HG02678 (cell line): ENCODE measurements at regions not wholly inside any gene's neighbourhood (a gene's known extent, or its start where the extent isn't known, plus 50 kb on each side); places are given as distances from the start of the nearest gene placed in this dataset.
"Not testable (repeated sequence)": the region's sequence is repeated elsewhere in the genome, so short reads cannot be mapped to it uniquely, and the experiment has no call there.

Experiments
- ATAC-seq: cut with Tn5 transposase; IDR thresholded peaks from one replicate; pipeline ENCODE4 v1.9.1; 2021; ENCODE audit warnings: mild to moderate bottlenecking, moderate library complexity; ENCODE audit not compliant: unreplicated experiment

DNA sequence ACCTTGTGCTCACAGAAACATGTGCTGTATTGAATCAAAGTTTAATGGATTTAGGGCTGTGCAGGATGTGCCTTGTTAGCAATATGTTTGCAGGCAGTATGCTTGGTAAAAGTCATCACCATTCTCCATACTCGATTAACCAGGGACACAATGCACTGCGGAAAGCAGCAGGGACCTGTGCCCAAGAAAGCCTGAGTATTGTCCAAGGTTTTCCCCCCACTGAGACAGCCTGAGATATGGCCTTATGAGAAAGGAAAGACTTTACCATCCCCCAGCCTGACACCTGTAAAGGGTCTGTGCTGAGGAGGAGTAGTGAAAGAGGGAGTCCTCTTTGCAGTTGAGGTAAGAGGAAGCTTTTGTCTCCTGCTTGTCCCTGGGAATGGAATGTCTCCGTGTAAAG, 476.2 kb downstream of the DIRAS2 start:
- not testable (repeated sequence) for ATAC-seq

DNA sequence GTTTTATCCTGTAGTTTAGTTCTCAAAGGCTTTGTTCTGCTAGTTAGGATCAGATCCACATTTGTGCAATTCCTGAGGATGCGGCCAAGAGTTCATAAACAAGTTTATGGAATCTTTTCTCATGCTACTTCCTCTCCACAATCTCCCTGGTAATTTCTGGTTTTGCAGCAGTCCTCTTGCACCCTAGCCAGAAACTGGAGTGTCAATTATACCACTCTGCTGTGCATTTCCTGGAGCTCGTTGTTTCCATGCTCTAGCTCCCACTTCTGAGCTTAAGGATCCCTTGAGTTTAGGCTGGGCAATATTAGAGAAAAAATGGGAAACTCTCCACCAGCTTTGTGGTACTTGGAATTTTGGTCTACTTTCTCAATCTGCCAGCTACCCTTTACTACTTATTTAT, 474.7 kb downstream of the DIRAS2 start:
- no peak for ATAC-seq

DNA sequence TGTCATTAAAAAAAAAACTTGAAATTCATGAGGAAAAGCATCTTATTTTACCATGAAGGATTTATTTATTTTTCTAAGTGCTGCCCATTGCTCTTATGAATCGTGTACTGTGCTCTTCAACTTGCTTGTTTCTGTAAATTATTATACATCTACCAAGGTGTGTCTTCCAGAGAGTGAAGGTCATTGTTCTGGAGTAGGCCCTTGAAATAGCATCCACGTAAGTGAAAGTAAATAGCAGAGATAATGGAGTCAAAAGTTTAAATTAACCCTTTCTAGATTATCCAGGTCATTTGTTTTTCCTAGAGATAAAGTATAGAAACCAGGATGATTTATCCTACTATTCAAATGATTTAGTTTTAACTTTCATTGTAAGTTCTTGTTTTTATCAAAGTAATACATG, 473.1 kb downstream of the DIRAS2 start:
- no peak for ATAC-seq

DNA sequence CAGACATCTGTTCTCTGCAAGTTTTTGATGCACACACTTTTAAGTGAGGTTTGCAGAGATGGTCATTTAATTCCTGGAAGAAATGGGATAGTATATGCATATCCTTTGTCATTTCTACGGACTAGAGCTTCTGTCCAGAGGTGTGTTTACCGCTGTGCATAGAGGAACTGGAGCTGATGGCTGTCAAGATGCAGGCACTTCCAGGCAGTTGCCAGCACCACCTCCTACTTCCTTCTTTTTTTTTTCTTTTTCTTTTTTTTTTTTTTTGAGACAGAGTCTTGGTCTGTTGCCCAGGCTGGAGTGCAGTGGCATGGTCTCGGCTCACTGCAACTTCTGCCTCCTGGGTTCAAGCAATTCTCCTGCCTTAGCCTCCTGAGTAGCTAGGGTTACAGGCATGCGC, 468.7 kb downstream of the DIRAS2 start:
- not testable (repeated sequence) for ATAC-seq

DNA sequence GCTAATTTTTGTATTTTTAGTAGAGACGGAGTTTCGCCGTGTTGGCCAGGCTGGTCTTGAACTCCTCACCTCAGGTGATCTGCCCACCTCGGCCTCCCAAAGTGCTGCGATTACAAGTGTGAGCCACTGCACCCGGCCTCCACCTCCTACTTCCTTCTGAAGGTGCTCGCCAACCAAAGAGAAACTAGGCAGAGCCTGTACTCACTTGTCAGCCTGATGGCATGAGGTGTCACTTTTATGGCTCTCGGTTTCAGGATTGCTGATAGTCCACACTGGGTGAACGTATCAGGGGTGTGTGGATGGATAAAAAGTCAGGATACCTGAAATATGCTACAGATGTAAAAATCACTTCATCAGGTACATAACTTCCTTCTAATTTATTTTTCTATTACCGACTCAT, 468.3 kb downstream of the DIRAS2 start:
- not testable (repeated sequence) for ATAC-seq

DNA sequence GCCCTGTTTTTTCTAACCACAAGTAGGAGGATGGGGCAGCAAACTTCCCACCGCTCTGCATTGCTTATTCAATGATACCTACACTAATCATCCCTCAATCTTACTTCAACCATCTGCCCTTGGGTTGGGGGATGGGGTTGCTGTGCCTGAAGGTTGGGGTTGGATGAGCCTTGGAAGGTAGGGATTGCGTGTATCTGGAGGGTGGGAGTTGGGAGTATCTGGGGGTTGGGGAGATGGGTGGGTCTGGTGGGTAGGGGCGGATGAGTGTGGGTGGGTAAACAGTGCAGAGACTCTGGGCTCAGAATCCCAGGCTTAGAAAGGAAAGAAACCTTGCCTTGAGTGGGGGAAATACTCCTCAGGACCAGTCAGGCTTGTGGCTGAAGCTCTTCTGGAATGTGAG, 467.4 kb downstream of the DIRAS2 start:
- no peak for ATAC-seq

DNA sequence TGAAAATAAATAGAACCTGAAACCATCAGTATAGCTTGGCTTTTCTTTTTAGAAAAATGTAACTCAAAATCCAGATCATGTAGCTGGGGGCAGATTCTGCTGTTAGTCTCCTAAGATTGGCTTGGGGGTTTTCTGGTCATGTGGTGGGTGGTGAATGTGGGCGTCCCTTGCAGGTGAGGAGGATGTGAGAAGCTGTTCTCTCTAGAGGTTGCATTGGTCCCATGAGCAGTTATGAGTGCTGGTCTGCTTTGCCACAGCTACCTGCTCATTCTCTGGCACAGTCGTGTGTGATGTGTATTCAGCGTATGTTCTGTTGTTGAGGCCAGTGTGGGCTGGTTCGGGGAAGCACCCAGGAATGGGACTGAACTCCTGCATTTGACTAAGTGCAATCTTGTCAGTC, 466.8 kb downstream of the DIRAS2 start:
- no peak for ATAC-seq

DNA sequence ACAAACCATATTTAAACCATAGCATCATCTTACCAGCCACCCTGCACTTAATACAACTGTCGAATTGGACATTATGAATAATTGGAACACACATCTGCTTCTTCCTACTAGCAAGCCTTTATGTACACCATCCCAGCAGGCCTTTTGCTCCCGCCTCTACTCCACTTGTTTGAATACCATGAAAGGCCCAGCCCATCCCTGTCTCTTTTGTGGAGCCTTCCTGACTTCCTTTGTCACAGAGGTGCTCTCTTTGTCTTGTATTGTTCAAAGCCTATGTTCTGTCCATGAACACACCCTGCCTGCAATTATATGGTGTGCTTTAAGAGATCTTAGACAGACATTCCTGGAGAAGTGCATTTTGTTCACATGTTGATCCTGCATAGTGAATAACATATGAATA, 465.7 kb downstream of the DIRAS2 start:
- no peak for ATAC-seq

DNA sequence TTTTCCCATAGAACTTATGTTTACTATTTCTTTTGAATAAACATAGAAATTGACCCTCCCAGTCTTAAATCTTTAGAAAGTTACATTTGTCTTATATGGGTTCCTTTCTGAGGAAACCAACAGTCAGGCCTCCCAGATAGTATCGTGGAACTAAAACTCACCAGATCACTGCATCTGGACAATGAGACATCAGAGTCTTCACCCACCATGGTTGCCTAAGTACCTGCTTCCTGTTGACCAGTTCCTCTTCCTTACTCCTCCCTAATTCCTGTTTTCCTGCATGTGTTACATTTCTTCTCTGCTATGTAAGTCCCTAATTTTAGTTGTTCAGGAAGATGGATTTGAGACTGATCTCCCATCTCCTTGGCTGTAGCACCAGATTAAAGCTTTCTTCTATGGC, 462.2 kb downstream of the DIRAS2 start:
- no peak for ATAC-seq

DNA sequence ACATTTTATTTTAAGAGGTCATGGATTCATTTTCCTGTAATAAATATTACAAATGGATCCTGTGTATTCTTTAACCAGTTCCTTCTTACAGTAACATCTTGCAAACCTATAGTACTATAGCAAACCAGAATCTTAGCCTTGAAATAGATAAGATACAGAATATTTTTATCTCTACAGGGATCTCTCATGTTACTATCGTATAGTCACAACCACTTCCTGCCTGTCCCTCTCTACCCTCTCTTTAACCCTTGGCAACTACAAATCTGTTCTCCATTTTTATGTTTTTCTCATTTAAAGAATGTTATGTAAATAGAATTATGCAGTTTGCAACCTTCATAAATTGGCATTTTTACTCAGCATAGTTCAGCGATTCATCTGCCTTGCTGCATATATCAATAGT, 454.0 kb downstream of the DIRAS2 start:
- no peak for ATAC-seq

DNA sequence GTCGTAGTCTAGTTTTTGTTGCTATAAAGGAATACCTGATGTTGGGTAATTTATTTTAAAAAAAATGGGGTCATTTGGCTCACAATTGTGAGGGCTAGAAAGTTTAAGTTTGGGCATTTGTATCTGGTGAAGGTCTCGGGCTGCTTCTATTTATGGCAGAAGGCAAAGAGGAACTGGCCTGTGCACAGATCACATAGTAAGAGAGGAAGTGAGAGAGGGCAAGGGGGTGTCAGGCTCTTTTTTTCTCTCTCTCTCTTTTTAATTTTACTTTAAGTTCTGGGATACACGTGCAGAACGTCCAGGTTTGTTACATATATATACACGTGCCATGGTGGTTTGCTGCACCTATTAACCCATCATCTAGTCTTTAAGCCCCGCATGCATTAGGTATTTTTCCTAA, 453.3 kb downstream of the DIRAS2 start:
- ATAC-seq: peak; percentile 84

DNA sequence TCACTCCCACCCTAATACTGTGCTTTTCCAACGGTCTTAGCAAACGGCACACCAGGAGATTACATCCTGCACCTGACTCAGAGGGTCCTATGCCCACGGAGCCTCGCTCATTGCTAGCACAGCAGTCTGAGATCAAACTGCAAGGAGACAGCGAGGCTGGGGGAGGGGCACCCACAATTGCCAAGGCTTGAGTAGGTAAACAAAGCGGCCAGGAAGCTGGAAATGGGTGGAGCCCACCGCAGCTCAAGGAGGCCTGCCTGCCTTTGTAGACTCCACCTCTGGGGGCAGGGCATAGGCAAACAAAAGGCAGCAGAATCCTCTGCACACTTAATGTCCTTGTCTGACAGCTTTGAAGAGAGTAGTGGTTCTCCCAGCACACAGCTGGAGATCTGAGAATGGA, 450.2 kb downstream of the DIRAS2 start:
- ATAC-seq: not testable (repeated sequence)

DNA sequence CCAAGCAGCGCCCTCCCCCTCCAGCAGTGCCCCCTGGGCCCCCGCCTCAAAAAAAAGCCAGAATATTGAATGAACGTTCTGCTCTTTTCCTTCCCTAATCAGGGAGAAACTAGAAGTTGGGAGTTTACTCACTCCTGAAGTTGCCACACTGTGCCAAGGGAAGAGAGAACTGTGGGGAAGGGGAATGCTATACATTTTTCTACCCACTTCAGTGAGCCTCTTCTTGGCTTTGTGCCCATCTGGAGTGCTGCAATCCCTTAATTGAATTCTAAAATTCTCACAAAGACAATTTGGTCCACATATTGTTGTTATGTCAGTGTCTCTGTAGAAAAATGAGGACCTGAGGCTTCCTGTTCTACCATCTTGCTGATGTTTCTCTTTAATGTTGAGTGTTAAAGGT, 443.7 kb downstream of the DIRAS2 start:
- no peak for ATAC-seq

DNA sequence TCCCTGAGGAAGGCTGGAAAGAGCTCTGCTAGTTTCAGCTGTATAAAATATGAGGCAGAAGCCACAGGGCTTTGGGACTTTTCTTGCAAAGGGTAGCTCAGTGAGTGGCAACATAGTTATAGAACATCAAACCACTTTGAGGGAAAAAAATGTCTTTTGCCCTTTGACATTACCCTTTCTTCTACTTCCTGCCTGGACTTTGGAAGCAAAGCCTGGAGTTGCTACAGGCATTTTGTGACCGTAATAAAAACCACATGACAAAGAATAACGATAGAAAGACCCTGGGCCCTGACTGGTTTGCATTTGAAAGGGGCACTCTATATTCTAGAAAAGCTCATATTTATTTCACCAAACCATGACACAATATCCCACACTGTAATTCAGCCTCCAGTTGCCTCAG, 440.9 kb downstream of the DIRAS2 start:
- ATAC-seq: no peak

DNA sequence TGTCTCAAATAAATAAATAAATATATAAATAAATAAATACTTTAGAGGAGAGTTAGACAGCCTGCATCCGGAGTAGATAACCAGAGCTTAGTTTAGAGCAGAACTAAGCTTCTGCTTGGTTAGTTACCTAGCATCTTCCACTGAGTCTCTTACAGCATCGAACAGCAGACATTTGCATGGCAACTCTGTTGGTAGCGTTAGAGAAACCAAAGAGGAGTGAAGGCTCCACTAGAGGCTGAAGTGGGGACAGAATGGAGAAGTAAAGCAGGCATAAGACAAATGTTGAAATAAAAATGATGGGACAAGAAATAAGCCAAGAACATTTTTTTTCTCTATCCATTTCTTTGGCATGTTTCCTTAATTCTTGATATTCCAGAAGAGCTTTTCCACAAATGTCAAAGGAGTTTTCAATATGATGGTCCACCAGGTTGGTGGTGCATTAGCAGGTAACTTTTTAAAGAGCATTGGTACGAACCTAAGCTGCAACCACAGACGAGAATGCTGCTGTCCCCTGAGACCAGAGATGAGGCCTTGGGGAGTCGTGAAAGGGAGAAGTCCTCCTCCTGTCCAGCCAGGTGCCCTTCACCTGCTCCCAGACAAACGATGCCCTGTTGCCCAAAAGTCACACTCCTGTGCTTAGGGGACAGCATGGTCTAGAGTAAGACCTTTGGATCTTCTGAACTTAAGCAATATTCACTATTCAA, 438.3 kb downstream of the DIRAS2 start:
- ATAC-seq: no peak

DNA sequence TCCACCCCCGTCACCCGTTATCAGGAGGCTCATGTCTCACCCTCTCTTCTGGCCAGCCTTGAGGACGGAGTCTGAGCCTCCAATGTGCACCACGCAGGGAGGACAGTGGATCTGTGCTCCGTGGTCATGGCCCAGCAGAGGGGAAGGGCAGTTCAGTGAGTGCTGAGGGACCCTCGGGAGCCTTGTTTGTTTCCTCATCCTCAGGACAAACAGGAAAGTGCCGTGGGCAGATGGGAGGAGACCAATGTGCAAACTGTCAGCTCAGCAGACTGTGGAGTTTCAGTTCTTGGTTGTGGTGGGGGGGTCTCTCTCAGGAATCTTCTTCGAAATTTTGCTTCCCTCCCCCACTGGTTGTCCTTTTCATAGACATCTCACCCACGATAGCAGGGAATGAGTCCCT, 429.6 kb downstream of the DIRAS2 start:
- not testable (repeated sequence) for ATAC-seq

DNA sequence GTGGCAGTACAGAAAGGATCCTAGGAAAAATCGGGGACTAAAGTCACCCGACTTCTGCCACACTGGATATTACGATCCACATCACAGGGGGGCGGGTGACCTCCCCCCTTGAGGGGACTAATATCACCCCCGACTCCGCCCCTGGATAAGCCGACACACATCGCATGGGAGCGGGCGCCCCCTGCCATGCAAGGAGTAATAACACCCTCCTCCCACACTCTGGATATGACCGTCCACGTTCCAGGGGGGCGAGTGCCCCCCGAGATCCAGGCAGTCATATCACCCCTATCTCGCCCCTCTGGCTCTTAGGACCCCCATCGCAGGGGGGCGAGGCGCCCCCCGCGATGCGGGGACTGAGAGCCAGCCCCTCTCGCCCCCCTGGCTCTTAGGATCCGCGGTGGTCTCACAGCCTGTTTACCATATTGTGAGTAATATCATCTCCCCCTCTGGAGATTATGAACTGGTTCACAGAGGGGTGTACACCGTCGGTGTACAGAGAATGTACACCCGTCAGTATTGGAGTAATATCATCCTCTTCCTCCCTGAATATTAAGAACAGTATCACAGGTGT, 423.0 kb downstream of the DIRAS2 start:
- no peak for ATAC-seq

DNA sequence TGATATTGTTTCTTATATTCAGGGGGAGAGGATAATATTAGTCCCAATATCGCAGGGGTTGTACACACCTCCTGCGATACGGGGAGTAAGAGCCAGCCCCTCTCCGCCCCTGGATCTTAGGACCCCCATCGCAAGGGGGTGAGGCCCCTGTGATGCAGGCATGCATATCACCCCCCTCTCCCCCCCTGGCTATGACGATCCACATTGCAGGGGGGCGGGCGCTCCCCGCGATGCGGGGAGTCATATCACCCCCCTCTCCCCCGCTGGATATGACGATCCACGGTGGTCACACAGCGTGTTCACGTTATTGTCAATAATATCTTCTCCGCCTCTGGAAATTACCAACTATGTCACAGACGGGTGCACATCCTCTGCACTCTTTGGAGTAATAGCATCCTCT, 420.7 kb downstream of the DIRAS2 start:
- not testable (repeated sequence) for ATAC-seq

DNA sequence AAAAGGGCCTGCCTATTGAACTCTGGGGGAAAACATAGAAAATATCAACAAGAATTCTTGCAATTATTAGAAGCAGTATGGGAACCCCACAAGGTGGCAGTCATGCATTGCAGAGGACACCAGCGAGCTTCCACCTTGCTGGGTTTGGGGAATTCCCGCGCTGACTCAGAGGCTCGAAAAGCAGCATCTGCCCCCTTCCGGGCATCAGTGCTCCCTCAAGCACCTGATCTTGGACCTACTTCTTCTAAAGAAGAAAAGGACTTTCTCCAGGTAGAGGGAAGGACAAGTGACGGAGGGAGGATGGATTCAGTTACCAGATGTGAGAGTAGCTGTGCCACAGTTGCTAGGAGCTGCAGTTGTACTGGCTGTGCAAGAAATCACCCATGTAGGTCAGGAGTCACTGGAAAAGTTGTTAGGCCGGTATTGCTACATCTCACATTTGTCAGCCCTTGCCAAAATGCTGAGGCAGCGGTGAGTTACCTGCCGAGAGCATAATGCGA, 415.7 kb downstream of the DIRAS2 start:
- ATAC-seq: not testable (repeated sequence)

DNA sequence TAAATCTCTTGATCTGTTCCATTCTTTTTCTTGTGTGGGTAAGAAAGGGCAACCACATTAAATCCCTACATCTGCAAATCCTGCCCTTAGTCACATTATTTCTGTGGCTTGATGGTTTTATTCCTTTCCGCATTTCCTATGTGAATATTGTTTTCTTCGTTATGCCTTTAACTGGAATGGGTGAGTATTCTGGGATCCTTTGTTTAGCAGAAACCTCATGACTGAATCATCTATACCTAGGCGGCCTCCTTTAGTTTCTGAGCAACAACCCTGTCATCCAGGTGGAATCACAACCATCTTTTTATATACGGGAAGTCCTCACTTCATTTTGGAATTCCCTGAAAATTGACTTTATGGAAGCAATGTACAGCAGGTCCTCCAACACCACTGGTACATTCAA, 409.5 kb downstream of the DIRAS2 start:
- ATAC-seq: not testable (repeated sequence)

DNA sequence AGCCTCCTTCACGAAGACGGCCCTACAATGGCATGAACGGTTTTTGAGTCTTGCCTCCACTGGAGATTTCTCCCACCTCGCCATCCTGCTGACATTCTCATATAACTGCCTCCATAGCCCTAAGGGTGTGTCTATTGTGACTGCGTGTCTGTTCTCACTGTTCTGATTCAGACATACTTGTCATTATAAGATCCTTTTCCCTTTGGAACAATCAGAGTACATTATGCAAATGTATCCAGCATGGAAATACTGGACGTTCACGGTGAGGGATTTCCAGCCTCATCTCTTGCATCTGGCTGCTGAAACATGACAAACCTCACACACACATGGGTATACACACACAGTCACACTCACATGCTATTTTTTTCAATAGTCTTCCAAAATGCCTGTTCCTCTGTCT, 402.1 kb downstream of the DIRAS2 start:
- no peak for ATAC-seq

DNA sequence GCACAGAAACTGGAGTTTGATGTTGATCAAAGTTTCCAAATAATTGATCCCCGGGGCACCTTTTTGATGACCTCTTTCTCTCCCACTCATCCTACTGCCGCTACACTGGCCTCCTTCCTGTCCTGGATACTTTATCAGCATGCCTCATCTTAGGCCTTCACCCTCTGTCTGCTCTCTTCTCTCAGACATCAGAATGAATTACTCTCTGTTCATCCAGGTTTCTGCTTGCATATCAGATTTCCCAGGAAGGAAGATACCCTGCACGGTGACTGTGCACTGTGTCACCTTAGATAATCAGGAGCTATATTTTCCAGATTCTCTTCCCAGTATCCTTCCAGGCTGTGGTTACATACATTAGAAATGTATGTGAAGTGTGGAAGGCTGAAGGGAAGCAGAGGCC, 397.0 kb downstream of the DIRAS2 start:
- no peak for ATAC-seq

DNA sequence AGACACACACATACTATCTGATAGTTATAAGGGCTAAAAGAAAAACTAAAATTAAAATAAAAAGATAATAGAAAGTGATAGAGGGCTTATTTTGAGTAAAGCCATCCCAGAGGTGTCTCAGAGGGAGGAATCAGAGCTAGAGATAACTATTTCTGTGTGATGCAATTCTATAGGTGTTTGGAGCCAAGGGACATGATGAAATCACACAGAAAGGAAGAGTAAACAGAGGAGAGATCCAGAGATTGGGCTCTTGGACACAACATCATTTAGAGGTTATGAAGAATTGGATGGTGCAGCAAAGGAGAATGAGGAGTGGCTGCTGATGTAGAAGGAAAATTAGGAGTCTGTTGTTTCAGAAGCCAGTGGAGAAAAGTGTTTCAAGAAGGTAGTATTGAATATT, 393.5 kb downstream of the DIRAS2 start:
- no peak for ATAC-seq
